Stomach (tissue), 8 donors: ENCODE measurements at regions not wholly inside any gene's neighbourhood (a gene's known extent, or its start where the extent isn't known, plus 50 kb on each side); places are given as distances from the start of the nearest gene placed in this dataset.

Experiments
- DNase-seq, 2 donors: peaks; one replicate each; pipeline versions ENCODE4 v3.0.0 to v3.0.0-alpha.2; 2013 to 2019
- H3K27ac ChIP-seq, 5 donors: fragments of 200-600 bp in 4 of 5; sonication (generic) in 4 of 5; one replicate each; pipeline ENCODE4 v1.5.1; 2013 to 2019; ENCODE audit warnings: mild to moderate bottlenecking in 1 of 5, moderate library complexity in 1 of 5
- H3K27me3 ChIP-seq, 3 donors: fragments of 200-600 bp; sonication (generic); one replicate each; pipeline ENCODE4 v1.5.1; 2017 to 2019; ENCODE audit warnings: mixed run types in 1 of 3
- H3K36me3 ChIP-seq, 4 donors: fragments of 200-600 bp; sonication (generic); 1 replicate in 3 of 4; 2 replicates in 1 of 4; pipeline ENCODE4 v1.5.1; 2016 to 2019
- H3K4me1 ChIP-seq, 4 donors: fragments of 200-600 bp; sonication (generic); one replicate each; pipeline ENCODE4 v1.5.1; 2016 to 2019
- H3K4me3 ChIP-seq, 4 donors: fragments of 200-600 bp; sonication (generic) in 3 of 4; one replicate each; pipeline ENCODE4 v1.5.1; 2016 to 2019; ENCODE audit warnings: mild to moderate bottlenecking in 1 of 4
- H3K9me3 ChIP-seq, 4 donors: fragments of 200-600 bp; sonication (generic); one replicate each; pipeline ENCODE4 v1.5.1; 2016 to 2019
- EP300 ChIP-seq: sonication (generic); formaldehyde crosslinking; IDR thresholded peaks from one replicate; pipeline ENCODE4 v1.6.1; 2017; ENCODE audit warnings: antibody characterized with exemption
- POLR2A ChIP-seq, 4 donors: fragments of 450-650 bp; IDR thresholded peaks; one replicate each; pipeline ENCODE4 v1.6.1; 2016; ENCODE audit warnings: antibody characterized with exemption in 4 of 4, control low read depth in 2 of 4, mild to moderate bottlenecking in 1 of 4, moderate library complexity in 1 of 4
- POLR2AphosphoS5 ChIP-seq, 3 donors: sonication (generic); formaldehyde crosslinking; IDR thresholded peaks; one replicate each; pipeline ENCODE4 v1.6.1; 2016; ENCODE audit warnings: antibody characterized with exemption in 3 of 3
- WGBS, 5 donors: extraction: QIAGEN DNeasy Blood & Tissue Kit in 3 of 5; methylation state at CpG; one replicate each; pipeline versions ENCODE4 v1.1.5 to v1.1.7; 2013 to 2018; 5-methylcytosine and 5-hydroxymethylcytosine counted together
- intact Hi-C: fragments of 100-400 bp; cut with DNase I; formaldehyde crosslinking; loops from one replicate; pipeline ENCODE4 v1.15.1; 2023; ENCODE audit warnings: low total_unique reads
- TF ChIP-seq, protein P1 (sequence below), 7 experiments: fragments of 450-650 bp in 4 of 7; fragments of 200-600 bp in 3 of 7; sonication (generic) in 3 of 7; IDR thresholded peaks; one replicate each; pipeline ENCODE4 v1.5.1; 2016 to 2019; ENCODE audit warnings: antibody characterized with exemption in 7 of 7, control low read depth in 2 of 7, mild to moderate bottlenecking in 1 of 7
- donor health status: healthy with polysubstance abuse.
- donor health status: Bipolar disorder and iron deficiency.
- donor health status: healthy.

GRCh38 chr1:80926531-80926930, 874.2 kb upstream of the ADGRL2 start:
- 78 to 89% (median 87%) methylated on average over 4 of the region's 4 CpGs for WGBS, 5 donors
- intact Hi-C loops, result no loop called here
- Histone ChIP-seq H3K4me3 (no peak overlapping the region), H3K4me1 (no peaks in the 10 kb centered on the region), H3K9me3 (peaks cover 0 to 22% (median 15%) of the 10 kb centered on the region in 4 donors), H3K27me3 (no peaks in the 10 kb centered on the region), H3K36me3 (no peaks in the 10 kb centered on the region), H3K27ac (no peak overlapping the region)
- no peak for TF ChIP-seq POLR2AphosphoS5 (IDR thresholded peaks at IDR 0.05)
- no peak for TF ChIP-seq EP300
- TF ChIP-seq, protein P1, sequence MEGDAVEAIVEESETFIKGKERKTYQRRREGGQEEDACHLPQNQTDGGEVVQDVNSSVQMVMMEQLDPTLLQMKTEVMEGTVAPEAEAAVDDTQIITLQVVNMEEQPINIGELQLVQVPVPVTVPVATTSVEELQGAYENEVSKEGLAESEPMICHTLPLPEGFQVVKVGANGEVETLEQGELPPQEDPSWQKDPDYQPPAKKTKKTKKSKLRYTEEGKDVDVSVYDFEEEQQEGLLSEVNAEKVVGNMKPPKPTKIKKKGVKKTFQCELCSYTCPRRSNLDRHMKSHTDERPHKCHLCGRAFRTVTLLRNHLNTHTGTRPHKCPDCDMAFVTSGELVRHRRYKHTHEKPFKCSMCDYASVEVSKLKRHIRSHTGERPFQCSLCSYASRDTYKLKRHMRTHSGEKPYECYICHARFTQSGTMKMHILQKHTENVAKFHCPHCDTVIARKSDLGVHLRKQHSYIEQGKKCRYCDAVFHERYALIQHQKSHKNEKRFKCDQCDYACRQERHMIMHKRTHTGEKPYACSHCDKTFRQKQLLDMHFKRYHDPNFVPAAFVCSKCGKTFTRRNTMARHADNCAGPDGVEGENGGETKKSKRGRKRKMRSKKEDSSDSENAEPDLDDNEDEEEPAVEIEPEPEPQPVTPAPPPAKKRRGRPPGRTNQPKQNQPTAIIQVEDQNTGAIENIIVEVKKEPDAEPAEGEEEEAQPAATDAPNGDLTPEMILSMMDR (IDR thresholded peaks at IDR 0.05), result no peak
- TF ChIP-seq POLR2A (IDR thresholded peaks at IDR 0.05), result no peak
- DNase-seq, result no peak

- no peaks in the 10 kb centered on the region for H3K4me1 ChIP-seq
- intact Hi-C loops, result no loop called here
- 78 to 85% (median 82%) methylated on average over 3 of the region's 3 CpGs for WGBS, 5 donors
These were observed 875.5 kb upstream of the ADGRL2 start for GRCh38 chr1:80925130-80925805.

GRCh38 chr1:80924290-80924689, 876.4 kb upstream of the ADGRL2 start:
- TF ChIP-seq EP300, result no peak
- TF ChIP-seq, protein P1 (IDR thresholded peaks at IDR 0.05), result no peak
- no peak for TF ChIP-seq POLR2AphosphoS5 (IDR thresholded peaks at IDR 0.05)
- intact Hi-C loops, result no loop called here
- H3K4me1 ChIP-seq, result no peaks in the 10 kb centered on the region
- no peak for DNase-seq
- no peaks in the 10 kb centered on the region for H3K36me3 ChIP-seq
- H3K27me3 ChIP-seq, result no peaks in the 10 kb centered on the region
- peaks cover 0 to 3% (median 0%) of the 10 kb centered on the region in 4 donors for H3K9me3 ChIP-seq
- no peak overlapping the region for H3K4me3 ChIP-seq
- WGBS, 5 donors, result 88 to 96% (median 93%) methylated on average over 2 of the region's 2 CpGs
- no peak overlapping the region for H3K27ac ChIP-seq

More at GRCh38 chr1:80925130-80925805, 875.5 kb upstream of the ADGRL2 start:
- H3K27ac ChIP-seq, result no peak overlapping the region
- H3K9me3 ChIP-seq, result peaks cover 0 to 9% (median 4%) of the 10 kb centered on the region in 4 donors
- no peak overlapping the region for H3K4me3 ChIP-seq
- H3K27me3 ChIP-seq, result no peaks in the 10 kb centered on the region
- TF ChIP-seq EP300, result no peak
- TF ChIP-seq, protein P1 (IDR thresholded peaks at IDR 0.05), result no peak
- TF ChIP-seq POLR2AphosphoS5 (IDR thresholded peaks at IDR 0.05), result no peak
- no peak for TF ChIP-seq POLR2A (IDR thresholded peaks at IDR 0.05)
- no peak for DNase-seq
- H3K36me3 ChIP-seq, result no peaks in the 10 kb centered on the region

DNA sequence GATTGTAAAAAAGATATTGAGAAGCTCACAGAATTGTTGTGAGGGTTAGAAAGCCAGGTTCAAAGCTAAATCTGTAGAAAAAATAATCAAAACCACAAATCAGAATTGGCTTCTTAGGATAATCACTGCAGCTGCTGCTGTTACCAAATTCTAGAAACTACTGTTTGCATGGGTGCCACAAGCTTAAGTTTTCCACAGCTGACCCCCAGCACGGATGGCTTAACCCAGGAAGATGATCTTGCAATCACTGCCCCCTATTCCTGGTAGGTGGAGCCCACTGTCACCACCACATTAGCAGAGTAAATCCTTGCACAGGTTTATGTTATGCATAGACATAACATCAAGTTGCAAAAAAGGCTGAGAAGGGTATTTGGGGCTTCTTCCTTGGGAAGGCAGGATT, 877.8 kb upstream of the ADGRL2 start:
- H3K4me3 ChIP-seq, result no peak overlapping the region
- DNase-seq, result no peak
- H3K9me3 ChIP-seq, result no peaks in the 10 kb centered on the region
- no peaks in the 10 kb centered on the region for H3K27me3 ChIP-seq
- H3K4me1 ChIP-seq, result no peaks in the 10 kb centered on the region
- H3K36me3 ChIP-seq, result no peaks in the 10 kb centered on the region
- intact Hi-C loops, result no loop called here
- TF ChIP-seq, protein P1 (IDR thresholded peaks at IDR 0.05), result no peak
- TF ChIP-seq EP300 (no peak), POLR2A (IDR thresholded peaks at IDR 0.05) (no peak), POLR2AphosphoS5 (IDR thresholded peaks at IDR 0.05) (no peak)
- 61 to 69% (median 62%) methylated on average over 1 of the region's 1 CpG for WGBS, 5 donors
- no peak overlapping the region for H3K27ac ChIP-seq
